ENCODE measurements at regions not wholly inside any gene's neighbourhood (a gene's known extent, or its start where the extent isn't known, plus 50 kb on each side); places are given as distances from the start of the nearest gene placed in this dataset.

DNA sequence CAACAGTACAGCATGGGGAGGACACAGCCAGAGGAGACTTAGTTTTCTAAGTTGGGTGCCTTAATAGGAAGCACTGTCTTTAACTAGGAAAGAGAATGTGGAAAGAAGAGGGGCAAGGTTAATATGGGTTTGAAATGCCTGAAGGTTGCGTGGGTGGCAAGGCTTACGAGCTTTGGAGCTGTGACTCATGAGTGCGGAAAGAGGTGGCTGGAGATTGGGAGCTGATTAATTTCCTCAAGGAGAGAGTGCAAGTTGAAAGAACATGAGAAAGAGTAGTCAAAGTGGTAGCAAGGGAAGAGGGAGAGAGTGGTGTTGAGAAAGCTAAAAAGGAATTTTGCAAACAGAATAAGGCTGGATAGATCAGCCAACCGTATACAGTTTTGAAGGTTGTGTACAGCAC lies 157.5 kb upstream of the ADRA1D start:
- no peaks in the 10 kb centered on the region for H3K36me3 ChIP-seq
- H3K4me3 ChIP-seq, result no peak overlapping the region
- H3K4me1 ChIP-seq, result no peaks in the 10 kb centered on the region
- intact Hi-C loops (cut with DNase I), result no loop called here
- WGBS (ENCODE audit: insufficient coverage, low coverage, low lambda C conversion rate, missing lambda C conversion rate), result 57% methylated on average over 3 of the region's 4 CpGs
- H3K9me3 ChIP-seq, result no peaks in the 10 kb centered on the region
- H3K27me3 ChIP-seq, result no peaks in the 10 kb centered on the region
- ATAC-seq (no peak), DNase-seq (no peak)
- no peak for TF ChIP-seq CTCF (IDR thresholded peaks at IDR 0.05)
- TF ChIP-seq POLR2A (IDR thresholded peaks at IDR 0.05), result no peak
- no peak overlapping the region for H3K27ac ChIP-seq

- WGBS (ENCODE audit: insufficient coverage, low coverage, low lambda C conversion rate, missing lambda C conversion rate), result 48% methylated on average over 3 of the region's 3 CpGs
- TF ChIP-seq POLR2A (IDR thresholded peaks at IDR 0.05), result no peak
- TF ChIP-seq CTCF (IDR thresholded peaks at IDR 0.05), result no peak
- Histone ChIP-seq H3K4me3 (no peak overlapping the region), H3K27me3 (no peaks in the 10 kb centered on the region), H3K36me3 (no peaks in the 10 kb centered on the region), H3K4me1 (no peaks in the 10 kb centered on the region), H3K9me3 (no peaks in the 10 kb centered on the region), H3K27ac (no peak overlapping the region)
- ATAC-seq (no peak), DNase-seq (no peak)
- intact Hi-C loops (cut with DNase I), result no loop called here
These were observed 152.5 kb upstream of the ADRA1D start for GRCh38 chr20:4401601-4402000.

DNA sequence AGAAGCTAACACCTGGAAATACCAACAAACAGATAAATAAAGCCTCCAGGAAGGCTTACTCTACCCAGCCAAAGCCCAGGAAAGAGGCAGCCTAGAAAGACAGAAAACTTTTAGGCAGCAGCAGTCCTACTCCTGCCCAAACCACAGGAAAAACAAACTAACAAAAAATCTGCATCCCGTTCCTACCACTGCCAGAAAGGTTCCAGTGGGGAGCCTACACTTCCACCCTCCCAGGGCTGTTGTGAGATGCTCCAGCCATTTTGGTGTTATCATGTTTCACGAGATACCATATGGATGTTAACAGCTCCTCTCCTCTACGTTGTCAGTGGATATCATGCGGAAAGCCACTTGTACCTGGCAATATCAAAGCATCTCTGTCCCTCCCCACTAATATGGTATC lies 135.9 kb upstream of the ADRA1D start:
- Histone ChIP-seq H3K4me1 (no peaks in the 10 kb centered on the region), H3K4me3 (no peak overlapping the region), H3K27ac (no peak overlapping the region), H3K36me3 (no peaks in the 10 kb centered on the region), H3K27me3 (no peaks in the 10 kb centered on the region), H3K9me3 (no peaks in the 10 kb centered on the region)
- no peak for TF ChIP-seq CTCF (IDR thresholded peaks at IDR 0.05)
- TF ChIP-seq POLR2A (IDR thresholded peaks at IDR 0.05), result no peak
- ATAC-seq, result no peak
- WGBS (ENCODE audit: insufficient coverage, low coverage, low lambda C conversion rate, missing lambda C conversion rate), result 56% methylated on average over 3 of the region's 4 CpGs
- no peak for DNase-seq
- intact Hi-C loops (cut with DNase I), result no loop called here

GRCh38 chr20:4383961-4384360 lies 134.9 kb upstream of the ADRA1D start:
- no peak for DNase-seq

More at GRCh38 chr20:4383961-4384360, 134.9 kb upstream of the ADRA1D start:
- intact Hi-C loops (cut with DNase I), result no loop called here
- Histone ChIP-seq H3K27me3 (no peaks in the 10 kb centered on the region), H3K27ac (no peak overlapping the region), H3K36me3 (no peaks in the 10 kb centered on the region), H3K4me1 (no peaks in the 10 kb centered on the region), H3K4me3 (no peak overlapping the region), H3K9me3 (no peaks in the 10 kb centered on the region)
- WGBS (ENCODE audit: insufficient coverage, low coverage, low lambda C conversion rate, missing lambda C conversion rate), result 35% methylated on average over 5 of the region's 5 CpGs
- TF ChIP-seq POLR2A (IDR thresholded peaks at IDR 0.05) (no peak), CTCF (IDR thresholded peaks at IDR 0.05) (no peak)
- ATAC-seq, result peak in 1 of 4 donors; percentile 34

Data from right lobe of liver (tissue), 6 donors.